ENCODE measurements at regions not wholly inside any gene's neighbourhood (a gene's known extent, or its start where the extent isn't known, plus 50 kb on each side); places are given as distances from the start of the nearest gene placed in this dataset.

DNA sequence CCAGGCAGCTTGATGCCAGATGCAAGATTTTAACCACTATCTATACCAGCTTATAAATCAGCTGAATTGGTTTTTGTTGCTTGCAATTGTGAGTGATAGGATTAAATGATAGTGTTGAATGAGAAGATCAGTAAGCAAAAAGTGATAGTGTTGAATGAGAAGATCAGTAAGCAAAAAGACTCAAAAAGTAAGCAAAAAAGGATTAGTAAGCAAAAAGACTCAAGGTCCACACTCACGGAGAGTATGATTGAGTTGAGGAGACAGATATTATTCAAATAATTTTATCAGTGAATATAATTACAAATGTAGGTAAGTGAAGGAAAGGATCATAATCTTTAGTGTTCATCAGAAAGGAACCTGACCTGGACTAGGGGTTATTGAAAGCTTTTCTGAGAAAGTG lies 58.0 kb upstream of the ARRDC3 start:
- TF ChIP-seq TAF1 (IDR thresholded peaks at IDR 0.05; ENCODE audit: low read depth) (no peak), EGR1 (IDR thresholded peaks at IDR 0.05) (no peak), CREB1 (IDR thresholded peaks at IDR 0.05; ENCODE audit: low read depth) (no peak), EP300 (IDR thresholded peaks at IDR 0.05; ENCODE audit: borderline replicate concordance) (no peak), TEAD4 (IDR thresholded peaks at IDR 0.05) (no peak)
- TF ChIP-seq, protein P1, sequence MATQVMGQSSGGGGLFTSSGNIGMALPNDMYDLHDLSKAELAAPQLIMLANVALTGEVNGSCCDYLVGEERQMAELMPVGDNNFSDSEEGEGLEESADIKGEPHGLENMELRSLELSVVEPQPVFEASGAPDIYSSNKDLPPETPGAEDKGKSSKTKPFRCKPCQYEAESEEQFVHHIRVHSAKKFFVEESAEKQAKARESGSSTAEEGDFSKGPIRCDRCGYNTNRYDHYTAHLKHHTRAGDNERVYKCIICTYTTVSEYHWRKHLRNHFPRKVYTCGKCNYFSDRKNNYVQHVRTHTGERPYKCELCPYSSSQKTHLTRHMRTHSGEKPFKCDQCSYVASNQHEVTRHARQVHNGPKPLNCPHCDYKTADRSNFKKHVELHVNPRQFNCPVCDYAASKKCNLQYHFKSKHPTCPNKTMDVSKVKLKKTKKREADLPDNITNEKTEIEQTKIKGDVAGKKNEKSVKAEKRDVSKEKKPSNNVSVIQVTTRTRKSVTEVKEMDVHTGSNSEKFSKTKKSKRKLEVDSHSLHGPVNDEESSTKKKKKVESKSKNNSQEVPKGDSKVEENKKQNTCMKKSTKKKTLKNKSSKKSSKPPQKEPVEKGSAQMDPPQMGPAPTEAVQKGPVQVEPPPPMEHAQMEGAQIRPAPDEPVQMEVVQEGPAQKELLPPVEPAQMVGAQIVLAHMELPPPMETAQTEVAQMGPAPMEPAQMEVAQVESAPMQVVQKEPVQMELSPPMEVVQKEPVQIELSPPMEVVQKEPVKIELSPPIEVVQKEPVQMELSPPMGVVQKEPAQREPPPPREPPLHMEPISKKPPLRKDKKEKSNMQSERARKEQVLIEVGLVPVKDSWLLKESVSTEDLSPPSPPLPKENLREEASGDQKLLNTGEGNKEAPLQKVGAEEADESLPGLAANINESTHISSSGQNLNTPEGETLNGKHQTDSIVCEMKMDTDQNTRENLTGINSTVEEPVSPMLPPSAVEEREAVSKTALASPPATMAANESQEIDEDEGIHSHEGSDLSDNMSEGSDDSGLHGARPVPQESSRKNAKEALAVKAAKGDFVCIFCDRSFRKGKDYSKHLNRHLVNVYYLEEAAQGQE (IDR thresholded peaks at IDR 0.05; ENCODE audit: low read depth): no peak
- TF ChIP-seq, protein P2, sequence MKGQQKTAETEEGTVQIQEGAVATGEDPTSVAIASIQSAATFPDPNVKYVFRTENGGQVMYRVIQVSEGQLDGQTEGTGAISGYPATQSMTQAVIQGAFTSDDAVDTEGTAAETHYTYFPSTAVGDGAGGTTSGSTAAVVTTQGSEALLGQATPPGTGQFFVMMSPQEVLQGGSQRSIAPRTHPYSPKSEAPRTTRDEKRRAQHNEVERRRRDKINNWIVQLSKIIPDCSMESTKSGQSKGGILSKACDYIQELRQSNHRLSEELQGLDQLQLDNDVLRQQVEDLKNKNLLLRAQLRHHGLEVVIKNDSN (IDR thresholded peaks at IDR 0.05): no peak
